ENCODE measurements at regions not wholly inside any gene's neighbourhood (a gene's known extent, or its start where the extent isn't known, plus 50 kb on each side); places are given as distances from the start of the nearest gene placed in this dataset.

DNA sequence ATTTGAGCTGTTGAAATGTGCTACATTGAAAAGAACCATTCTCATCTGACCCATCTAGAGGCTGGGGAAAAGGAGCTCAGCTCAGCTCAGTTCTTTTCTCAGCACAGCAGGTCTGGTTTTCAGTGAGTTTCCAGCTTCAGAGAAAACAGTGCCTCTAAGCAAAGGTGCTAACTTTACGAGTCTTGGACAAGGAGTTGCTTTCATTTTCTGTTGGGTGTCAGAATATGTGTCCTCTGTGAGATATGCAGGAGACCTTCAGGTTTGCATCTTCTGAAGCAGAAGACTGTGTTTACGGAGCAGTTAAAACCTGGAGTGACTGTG is 321.3 kb upstream of the USP24 start:
- no peak overlapping the region for H3K4me3 ChIP-seq

GRCh38 chr1:55535724-55536544 is 320.8 kb upstream of the USP24 start:
- no peak for DNase-seq
- Histone ChIP-seq H3K27ac (no peak overlapping the region), H3K9me3 (no peaks in the 10 kb centered on the region), H3K27me3 (no peaks in the 10 kb centered on the region), H3K4me1 (ENCODE audit: insufficient read depth) (no peaks in the 10 kb centered on the region), H3K4me3 (no peak overlapping the region), H3K36me3 (no peaks in the 10 kb centered on the region)
- TF ChIP-seq CTCF (IDR thresholded peaks at IDR 0.05) (no peak), EP300 (IDR thresholded peaks at IDR 0.05) (no peak), POLR2A (IDR thresholded peaks at IDR 0.05) (no peak)
- intact Hi-C loops (cut with DNase I): no loop called here
- 83 to 89% (median 84%) methylated on average over 4 of the region's 4 CpGs for WGBS, 3 donors

More for the DNA sequence above, 321.3 kb upstream of the USP24 start:
- DNase-seq: no peak
- no peak for TF ChIP-seq EP300 (IDR thresholded peaks at IDR 0.05)
- no peak for TF ChIP-seq CTCF (IDR thresholded peaks at IDR 0.05)
- TF ChIP-seq POLR2A (IDR thresholded peaks at IDR 0.05): no peak
- no peaks in the 10 kb centered on the region for H3K36me3 ChIP-seq
- no peaks in the 10 kb centered on the region for H3K4me1 ChIP-seq (ENCODE audit: insufficient read depth)
- no peak overlapping the region for H3K27ac ChIP-seq
- H3K9me3 ChIP-seq: no peaks in the 10 kb centered on the region
- WGBS, 3 donors: 45 to 52% (median 49%) methylated on average over 2 of the region's 2 CpGs
- intact Hi-C loops (cut with DNase I): no loop called here
- no peaks in the 10 kb centered on the region for H3K27me3 ChIP-seq

- WGBS, 3 donors: 94 to 98% (median 95%) methylated on average over 3 of the region's 3 CpGs
- intact Hi-C loops (cut with DNase I): no loop called here
- H3K9me3 ChIP-seq: no peaks in the 10 kb centered on the region
- TF ChIP-seq POLR2A (IDR thresholded peaks at IDR 0.05): no peak
- no peak for TF ChIP-seq CTCF (IDR thresholded peaks at IDR 0.05)
- no peak for TF ChIP-seq EP300 (IDR thresholded peaks at IDR 0.05)
- no peaks in the 10 kb centered on the region for H3K4me1 ChIP-seq (ENCODE audit: insufficient read depth)
- DNase-seq: no peak
- no peaks in the 10 kb centered on the region for H3K27me3 ChIP-seq
- no peak overlapping the region for H3K27ac ChIP-seq
- H3K36me3 ChIP-seq: no peaks in the 10 kb centered on the region
- no peak overlapping the region for H3K4me3 ChIP-seq
Observed at GRCh38 chr1:55534565-55535121, 319.5 kb upstream of the USP24 start.

DNA sequence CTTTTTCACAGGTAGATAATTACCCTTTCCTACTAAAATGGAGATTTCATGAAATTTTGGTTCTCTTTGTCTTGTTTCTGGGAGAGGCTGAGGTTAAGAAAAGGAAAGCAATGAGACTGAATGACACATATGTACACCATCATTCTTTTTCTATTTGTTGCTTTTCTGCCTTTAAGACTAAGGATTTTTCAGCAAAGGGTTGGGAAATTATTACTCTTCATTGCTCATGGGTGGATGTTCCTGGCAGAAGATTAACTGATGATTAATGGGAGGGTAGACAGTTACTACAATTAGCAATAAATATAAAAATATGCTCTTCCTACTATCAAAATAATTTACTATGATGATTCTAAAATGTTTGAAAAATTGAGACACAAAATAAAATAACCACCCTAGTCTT is 316.5 kb upstream of the USP24 start:
- Histone ChIP-seq H3K27ac (no peak overlapping the region), H3K4me1 (ENCODE audit: insufficient read depth) (no peaks in the 10 kb centered on the region), H3K4me3 (no peak overlapping the region), H3K27me3 (no peaks in the 10 kb centered on the region), H3K36me3 (no peaks in the 10 kb centered on the region), H3K9me3 (no peaks in the 10 kb centered on the region)
- intact Hi-C loops (cut with DNase I): no loop called here
- TF ChIP-seq CTCF (IDR thresholded peaks at IDR 0.05): no peak
- TF ChIP-seq EP300 (IDR thresholded peaks at IDR 0.05): no peak
- TF ChIP-seq POLR2A (IDR thresholded peaks at IDR 0.05): no peak
- DNase-seq: no peak

Measured in ovary (tissue), 7 donors.